H1 (cell line): ENCODE measurements at regions not wholly inside any gene's neighbourhood (a gene's known extent, or its start where the extent isn't known, plus 50 kb on each side); places are given as distances from the start of the nearest gene placed in this dataset.

ENCODE experiments used
- CTCF ChIA-PET: fragments of 300-600 bp; sonication (Branson Sonifier 250); formaldehyde crosslinking; loops from one replicate; lab custom pipeline; 2021; ENCODE audit not compliant: partially characterized antibody; lab: Charles Lee
- POLR2A ChIA-PET: fragments of 300-600 bp; sonication (Branson Sonifier 250); formaldehyde crosslinking; loops from one replicate; lab custom pipeline; 2021; ENCODE audit warnings: inconsistent platforms; ENCODE audit not compliant: partially characterized antibody; lab: Charles Lee
- DNase-seq, 2 experiments: peaks; one replicate each; pipeline versions ENCODE4 v3.0.0 to v3.0.0-alpha.2; 2010 to 2022; ENCODE audit warnings: low spot score in 2 of 2, low read depth in 1 of 2, mixed read lengths in 1 of 2
- FAIRE-seq: peaks from 2 replicates; lab custom pipeline; 2011; peaks lifted over from hg19 to GRCh38; lab: Jason Lieb, UNC
- H2AFZ ChIP-seq: 2 replicates; pipeline ENCODE4 v1.8.1; 2012; ENCODE audit warnings: low read length, inconsistent platforms
- H2AK5ac ChIP-seq: 2 replicates; pipeline ENCODE4 v1.6.1; 2013; ENCODE audit warnings: low read depth, low read length
- H2BK120ac ChIP-seq: replicated peaks from 2 replicates; pipeline ENCODE3; 2013; ENCODE audit warnings: low read depth, low read length, inconsistent platforms
- H2BK12ac ChIP-seq: 2 replicates; pipeline ENCODE4 v1.6.1; 2013; ENCODE audit warnings: low read depth, low read length
- H2BK15ac ChIP-seq: 2 replicates; pipeline ENCODE4 v1.6.1; 2013; ENCODE audit warnings: low read length
- H2BK20ac ChIP-seq: 2 replicates; pipeline ENCODE4 v1.6.1; 2013; ENCODE audit warnings: low read length
- H2BK5ac ChIP-seq: 2 replicates; pipeline ENCODE4 v1.6.1; 2013; ENCODE audit warnings: low read depth, low read length
- H3K14ac ChIP-seq: 2 replicates; pipeline ENCODE4 v1.6.1; 2013; ENCODE audit warnings: inconsistent platforms; ENCODE audit not compliant: insufficient read length
- H3K18ac ChIP-seq: 2 replicates; pipeline ENCODE4 v1.6.1; 2013; ENCODE audit warnings: low read length; ENCODE audit errors: extremely low read depth
- H3K23ac ChIP-seq: 2 replicates; pipeline ENCODE4 v1.6.1; 2013; ENCODE audit warnings: inconsistent platforms; ENCODE audit not compliant: insufficient read length
- H3K23me2 ChIP-seq: 2 replicates; pipeline ENCODE4 v1.6.1; 2013; ENCODE audit warnings: low read depth, low read length
- H3K27ac ChIP-seq: 2 replicates; pipeline ENCODE4 v1.6.1; 2011; ENCODE audit warnings: low read depth, low read length, inconsistent platforms
- H3K27me3 ChIP-seq, 4 experiments: replicated peaks in 1 of 4; 1 replicate in 1 of 4; 2 replicates in 3 of 4; pipeline versions ENCODE4 v1.6.1 to v1.8.1; 2011 to 2013; ENCODE audit warnings: low read length in 3 of 4, mild to moderate bottlenecking in 3 of 4, inconsistent platforms in 2 of 4, mixed read lengths in 2 of 4, moderate library complexity in 1 of 4; ENCODE audit not compliant: control insufficient read depth in 3 of 4, insufficient read depth in 3 of 4; ENCODE audit errors: extremely low read depth in 1 of 4
- H3K36me3 ChIP-seq, 4 experiments: 2 replicates each; pipeline versions ENCODE4 v1.6.1 to v1.8.1; 2011 to 2013; ENCODE audit warnings: mild to moderate bottlenecking in 4 of 4, low read length in 3 of 4, moderate library complexity in 2 of 4, control low read depth in 1 of 4, inconsistent platforms in 1 of 4; ENCODE audit not compliant: insufficient read depth in 4 of 4, control insufficient read depth in 2 of 4
- H3K4ac ChIP-seq: replicated peaks from 2 replicates; pipeline ENCODE3; 2013; ENCODE audit warnings: low read length, low read depth, mixed read lengths, inconsistent platforms; ENCODE audit not compliant: insufficient read length
- H3K4me1 ChIP-seq, 4 experiments: replicated peaks in 1 of 4; 1 replicate in 1 of 4; 2 replicates in 3 of 4; pipeline versions ENCODE4 v1.6.1 to v1.8.1; 2011 to 2013; ENCODE audit warnings: low read length in 3 of 4, inconsistent platforms in 2 of 4, mixed read lengths in 1 of 4; ENCODE audit not compliant: insufficient read depth in 4 of 4, control insufficient read depth in 3 of 4
- H3K4me2 ChIP-seq, 2 experiments: 2 replicates each; pipeline versions ENCODE4 v1.6.1 to v1.8.1; 2011 to 2013; ENCODE audit warnings: low read depth in 2 of 2, low read length in 2 of 2, control low read depth in 1 of 2, inconsistent platforms in 1 of 2, mild to moderate bottlenecking in 1 of 2; ENCODE audit not compliant: insufficient read depth in 1 of 2
- H3K4me3 ChIP-seq, 4 experiments: fragments of 200-600, 300-600 bp in 1 of 4; sonication (generic), shearing (Covaris generic), sonication (Bioruptor Twin) in 1 of 4; 2 replicates each; pipeline versions ENCODE4 v1.5.1 to v1.8.1; 2011 to 2016; ENCODE audit warnings: low read length in 4 of 4, low read depth in 3 of 4, control low read depth in 2 of 4, inconsistent platforms in 2 of 4, mild to moderate bottlenecking in 2 of 4, mixed read lengths in 1 of 4, moderate library complexity in 1 of 4; ENCODE audit not compliant: insufficient read depth in 2 of 4; ENCODE audit errors: extremely low read depth in 1 of 4
- H3K56ac ChIP-seq: replicated peaks from 2 replicates; pipeline ENCODE3; 2013; ENCODE audit warnings: low read depth, mild to moderate bottlenecking, mixed read lengths, low read length, inconsistent platforms; ENCODE audit not compliant: insufficient read length
- H3K79me1 ChIP-seq: 2 replicates; pipeline ENCODE4 v1.6.1; 2013; ENCODE audit warnings: low read depth, low read length, control low read depth
- H3K79me2 ChIP-seq, 2 experiments: 2 replicates each; pipeline versions ENCODE4 v1.6.1 to v1.8.1; 2012 to 2013; ENCODE audit warnings: low read length in 2 of 2, mild to moderate bottlenecking in 2 of 2, inconsistent platforms in 1 of 2; ENCODE audit not compliant: insufficient read depth in 2 of 2, control insufficient read depth in 1 of 2
- H3K9ac ChIP-seq, 4 experiments: replicated peaks in 1 of 4; 1 replicate in 1 of 4; 2 replicates in 3 of 4; pipeline versions ENCODE4 v1.6.1 to v1.8.1; 2011 to 2013; ENCODE audit warnings: low read depth in 3 of 4, low read length in 3 of 4, control low read depth in 2 of 4, mild to moderate bottlenecking in 2 of 4, moderate library complexity in 2 of 4, inconsistent platforms in 1 of 4; ENCODE audit errors: extremely low read depth in 1 of 4
- H3K9me3 ChIP-seq, 2 experiments: 2 replicates each; pipeline versions ENCODE4 v1.6.1 to v1.8.1; 2012 to 2013; ENCODE audit warnings: mild to moderate bottlenecking in 2 of 2, moderate library complexity in 2 of 2, control low read depth in 1 of 2, inconsistent platforms in 1 of 2, low read depth in 1 of 2, low read length in 1 of 2, mixed read lengths in 1 of 2; ENCODE audit not compliant: insufficient read depth in 2 of 2
- H4K20me1 ChIP-seq, 2 experiments: replicated peaks in 1 of 2; 2 replicates each; pipeline versions ENCODE3 to v1.8.1; 2011 to 2013; ENCODE audit warnings: inconsistent platforms in 2 of 2, low read length in 2 of 2, mild to moderate bottlenecking in 1 of 2; ENCODE audit not compliant: insufficient read depth in 2 of 2, control insufficient read depth in 1 of 2
- H4K5ac ChIP-seq: 2 replicates; pipeline ENCODE4 v1.6.1; 2013; ENCODE audit warnings: low read length, low read depth, mixed read lengths, inconsistent platforms; ENCODE audit not compliant: insufficient read length
- H4K8ac ChIP-seq: 2 replicates; pipeline ENCODE4 v1.8.0; 2013; ENCODE audit warnings: mild to moderate bottlenecking, moderate library complexity, low read length, inconsistent platforms; ENCODE audit not compliant: insufficient read depth; ENCODE audit errors: extremely low read depth
- H4K91ac ChIP-seq: replicated peaks from 2 replicates; pipeline ENCODE3; 2013; ENCODE audit warnings: low read length, mixed read lengths, inconsistent platforms; ENCODE audit not compliant: insufficient read length
- CTCF ChIP-seq, 3 experiments: IDR thresholded peaks; 1 replicate in 2 of 3; 2 replicates in 1 of 3; pipeline versions ENCODE4 v1.5.1 to v1.6.1; 2011; ENCODE audit warnings: low read length in 3 of 3, mild to moderate bottlenecking in 3 of 3, inconsistent platforms in 2 of 3, low read depth in 1 of 3, moderate library complexity in 1 of 3; ENCODE audit not compliant: insufficient read depth in 1 of 3; ENCODE audit errors: control extremely low read depth in 1 of 3
- EGR1 ChIP-seq: IDR thresholded peaks from 2 replicates; pipeline ENCODE4 v1.6.1; 2011; ENCODE audit warnings: low read depth, low read length, borderline replicate concordance
- GTF2F1 ChIP-seq: IDR thresholded peaks from 2 replicates; pipeline ENCODE4 v1.6.1; 2012; ENCODE audit warnings: low read depth, low read length, improper control_type of control experiment, borderline replicate concordance
- RAD21 ChIP-seq, 2 experiments: IDR thresholded peaks in 1 of 2; conservative IDR thresholded peaks in 1 of 2; 2 replicates each; pipeline ENCODE4 v1.6.1; 2011; ENCODE audit warnings: low read depth in 2 of 2, low read length in 2 of 2, improper control_type of control experiment in 1 of 2, inconsistent platforms in 1 of 2, mild to moderate bottlenecking in 1 of 2, moderate library complexity in 1 of 2
- WGBS, 2 experiments: shearing (Covaris generic) in 1 of 2; methylation state at CpG; one replicate each; pipeline versions ENCODE4 v1.1.6 to v1.1.7; 2013 to 2015; ENCODE audit warnings: low lambda C conversion rate in 2 of 2, mixed read lengths in 2 of 2, inconsistent platforms in 1 of 2, low coverage in 1 of 2, missing lambda C conversion rate in 1 of 2; ENCODE audit not compliant: insufficient replicate concordance in 2 of 2, insufficient coverage in 1 of 2, insufficient read length in 1 of 2; ENCODE audit errors: extremely low coverage in 1 of 2, missing lambda C conversion rate in 1 of 2; 5-methylcytosine and 5-hydroxymethylcytosine counted together

- H4K8ac ChIP-seq: no peak overlapping the region
- H4K20me1 ChIP-seq: no peaks in the 10 kb centered on the region
- no peak overlapping the region for H3K18ac ChIP-seq
- no peaks in the 10 kb centered on the region for H3K79me2 ChIP-seq
- no peak overlapping the region for H3K4me2 ChIP-seq
- no peak overlapping the region for H3K56ac ChIP-seq
- H2BK5ac ChIP-seq: no peak overlapping the region
- H2AFZ ChIP-seq: no peak overlapping the region
- TF ChIP-seq GTF2F1 (no peak), CTCF (IDR thresholded peaks at IDR 0.05; ENCODE audit: control extremely low read depth in 1 of 3, insufficient read depth in 1 of 3, low read depth in 1 of 3, low read length in 3 of 3) (peak in 1 of 3 experiments; percentile 4; a peak in 1 of 4 replicates), RAD21 (IDR thresholded peaks at IDR 0.05 in 1 of 2, conservative IDR thresholded peaks at IDR 0.05 in 1 of 2; ENCODE audit: low read depth in 2 of 2, low read length in 2 of 2) (peak in 1 of 2 experiments; percentile 14; a peak in 1 of 4 replicates), EGR1 (no peak)
- H4K91ac ChIP-seq: no peak overlapping the region
- H2AK5ac ChIP-seq: no peak overlapping the region
- no peak overlapping the region for H3K14ac ChIP-seq
- H3K23ac ChIP-seq: no peak overlapping the region
- no peak overlapping the region for H2BK20ac ChIP-seq
- CTCF ChIA-PET: interaction anchor here (0.7 to 1.7 kb wide), 6 partner anchors 9 to 1657 kb away, joined by 3 to 14 read pairs (median 4); no protein-coding TSS in a partner anchor
- H2BK15ac ChIP-seq: no peak overlapping the region
- no peak overlapping the region for H2BK120ac ChIP-seq
- H3K9ac ChIP-seq: no peak overlapping the region
- H3K79me1 ChIP-seq: no peaks in the 10 kb centered on the region
- WGBS, 2 experiments: 83% methylated on average over 7 of the region's 7 CpGs; no CpG with 5 or more reads in 1 of the 2 experiments
- H4K5ac ChIP-seq: no peak overlapping the region
- POLR2A ChIA-PET: no interaction called here
- H3K36me3 ChIP-seq: no peaks in the 10 kb centered on the region
- H3K27ac ChIP-seq: no peak overlapping the region
- H3K23me2 ChIP-seq: peaks cover 3% of the 10 kb centered on the region; the same call in 1 of the 2 replicates
- H3K4me3 ChIP-seq: no peak overlapping the region
- H3K27me3 ChIP-seq: no peaks in the 10 kb centered on the region; a peak in 1 of 7 replicates
- H3K9me3 ChIP-seq: no peaks in the 10 kb centered on the region
- no peaks in the 10 kb centered on the region for H3K4me1 ChIP-seq
- FAIRE-seq (no peak), DNase-seq (no peak)
- H3K4ac ChIP-seq: no peak overlapping the region
- no peak overlapping the region for H2BK12ac ChIP-seq
These were observed 580.9 kb downstream of the GLRX3 start for GRCh38 chr10:130717083-130717482.
